WERI-Rb-1 (cell line): ENCODE measurements at regions not wholly inside any gene's neighbourhood (a gene's known extent, or its start where the extent isn't known, plus 50 kb on each side); places are given as distances from the start of the nearest gene placed in this dataset.

ENCODE experiments used
- DNase-seq: peaks from one replicate; pipeline ENCODE4 v3.0.0-alpha.2; 2020
- H3K27ac ChIP-seq: fragments of 250-450 bp; sonication (Bioruptor Pico); 2 replicates; pipeline ENCODE4 v1.5.1; 2020; ENCODE audit warnings: mild to moderate bottlenecking, moderate library complexity
- H3K27me3 ChIP-seq: fragments of 250-450 bp; sonication (Bioruptor Pico); 2 replicates; pipeline ENCODE4 v1.5.1; 2021; ENCODE audit warnings: mild to moderate bottlenecking, low read depth, moderate library complexity; ENCODE audit not compliant: insufficient read depth, severe bottlenecking
- H3K36me3 ChIP-seq: fragments of 250-450 bp; sonication (Bioruptor Pico); 2 replicates; pipeline ENCODE4 v1.5.1; 2020; ENCODE audit warnings: mild to moderate bottlenecking, moderate library complexity
- H3K4me3 ChIP-seq: 2 replicates; pipeline ENCODE4 v1.5.1; 2011; ENCODE audit warnings: low read depth, mild to moderate bottlenecking, control low read depth, low read length
- H3K9me3 ChIP-seq: fragments of 250-450 bp; sonication (Bioruptor Pico); 2 replicates; pipeline ENCODE4 v1.5.1; 2021; ENCODE audit warnings: mild to moderate bottlenecking, moderate library complexity; ENCODE audit not compliant: severe bottlenecking
- TF ChIP-seq, protein P1 (sequence below): IDR thresholded peaks from 2 replicates; pipeline ENCODE4 v1.5.1; 2011; ENCODE audit warnings: low read depth, mild to moderate bottlenecking, control low read depth, inconsistent platforms, low read length

DNA sequence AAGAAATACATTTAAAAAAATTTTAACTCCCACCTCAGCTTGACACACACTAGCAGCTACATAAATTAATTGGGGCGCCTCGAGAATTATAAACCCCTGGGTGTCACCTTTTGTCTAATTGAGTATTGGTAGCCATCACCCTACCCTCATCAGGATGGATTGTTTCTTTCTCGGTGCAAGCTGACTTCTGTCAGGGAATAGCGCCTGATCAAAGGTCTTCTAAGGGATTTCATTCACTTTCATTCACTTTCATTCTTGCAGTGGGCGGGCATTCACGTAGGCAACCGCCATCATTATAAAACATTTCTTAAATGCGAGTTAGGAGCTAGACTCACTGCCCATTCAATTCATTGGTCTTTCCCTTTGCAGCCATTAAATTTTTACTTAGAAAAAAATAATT lies 239.2 kb upstream of the SASH1 start:
- no peak overlapping the region for H3K27ac ChIP-seq
- no peak overlapping the region for H3K4me3 ChIP-seq
- DNase-seq, result no peak

GRCh38 chr6:148104131-148104530 lies 238.5 kb upstream of the SASH1 start:
- Histone ChIP-seq H3K9me3 (no peaks in the 10 kb centered on the region), H3K27ac (no peak overlapping the region), H3K36me3 (no peaks in the 10 kb centered on the region), H3K27me3 (no peaks in the 10 kb centered on the region), H3K4me3 (no peak overlapping the region)
- no peak for DNase-seq
- TF ChIP-seq, protein P1, sequence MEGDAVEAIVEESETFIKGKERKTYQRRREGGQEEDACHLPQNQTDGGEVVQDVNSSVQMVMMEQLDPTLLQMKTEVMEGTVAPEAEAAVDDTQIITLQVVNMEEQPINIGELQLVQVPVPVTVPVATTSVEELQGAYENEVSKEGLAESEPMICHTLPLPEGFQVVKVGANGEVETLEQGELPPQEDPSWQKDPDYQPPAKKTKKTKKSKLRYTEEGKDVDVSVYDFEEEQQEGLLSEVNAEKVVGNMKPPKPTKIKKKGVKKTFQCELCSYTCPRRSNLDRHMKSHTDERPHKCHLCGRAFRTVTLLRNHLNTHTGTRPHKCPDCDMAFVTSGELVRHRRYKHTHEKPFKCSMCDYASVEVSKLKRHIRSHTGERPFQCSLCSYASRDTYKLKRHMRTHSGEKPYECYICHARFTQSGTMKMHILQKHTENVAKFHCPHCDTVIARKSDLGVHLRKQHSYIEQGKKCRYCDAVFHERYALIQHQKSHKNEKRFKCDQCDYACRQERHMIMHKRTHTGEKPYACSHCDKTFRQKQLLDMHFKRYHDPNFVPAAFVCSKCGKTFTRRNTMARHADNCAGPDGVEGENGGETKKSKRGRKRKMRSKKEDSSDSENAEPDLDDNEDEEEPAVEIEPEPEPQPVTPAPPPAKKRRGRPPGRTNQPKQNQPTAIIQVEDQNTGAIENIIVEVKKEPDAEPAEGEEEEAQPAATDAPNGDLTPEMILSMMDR, result no peak

More for the DNA sequence above, 239.2 kb upstream of the SASH1 start:
- no peaks in the 10 kb centered on the region for H3K9me3 ChIP-seq
- H3K27me3 ChIP-seq, result no peaks in the 10 kb centered on the region
- TF ChIP-seq, protein P1, result no peak
- no peaks in the 10 kb centered on the region for H3K36me3 ChIP-seq

- no peak for DNase-seq
- no peaks in the 10 kb centered on the region for H3K36me3 ChIP-seq
- TF ChIP-seq, protein P1, result no peak
- H3K27me3 ChIP-seq, result no peaks in the 10 kb centered on the region
- no peaks in the 10 kb centered on the region for H3K9me3 ChIP-seq
- no peak overlapping the region for H3K4me3 ChIP-seq
- no peak overlapping the region for H3K27ac ChIP-seq
Measured at GRCh38 chr6:148105695-148106094, 236.9 kb upstream of the SASH1 start.

GRCh38 chr6:148107911-148108310 lies 234.7 kb upstream of the SASH1 start:
- no peak for DNase-seq
- no peak overlapping the region for H3K27ac ChIP-seq
- no peaks in the 10 kb centered on the region for H3K9me3 ChIP-seq
- TF ChIP-seq, protein P1, result no peak
- H3K27me3 ChIP-seq, result no peaks in the 10 kb centered on the region
- no peak overlapping the region for H3K4me3 ChIP-seq
- H3K36me3 ChIP-seq, result no peaks in the 10 kb centered on the region

GRCh38 chr6:148109732-148110131 lies 232.9 kb upstream of the SASH1 start:
- Histone ChIP-seq H3K36me3 (no peaks in the 10 kb centered on the region), H3K27ac (no peak overlapping the region), H3K9me3 (no peaks in the 10 kb centered on the region), H3K27me3 (no peaks in the 10 kb centered on the region), H3K4me3 (no peak overlapping the region)
- peak; percentile 11 for DNase-seq
- TF ChIP-seq, protein P1, result no peak

DNA sequence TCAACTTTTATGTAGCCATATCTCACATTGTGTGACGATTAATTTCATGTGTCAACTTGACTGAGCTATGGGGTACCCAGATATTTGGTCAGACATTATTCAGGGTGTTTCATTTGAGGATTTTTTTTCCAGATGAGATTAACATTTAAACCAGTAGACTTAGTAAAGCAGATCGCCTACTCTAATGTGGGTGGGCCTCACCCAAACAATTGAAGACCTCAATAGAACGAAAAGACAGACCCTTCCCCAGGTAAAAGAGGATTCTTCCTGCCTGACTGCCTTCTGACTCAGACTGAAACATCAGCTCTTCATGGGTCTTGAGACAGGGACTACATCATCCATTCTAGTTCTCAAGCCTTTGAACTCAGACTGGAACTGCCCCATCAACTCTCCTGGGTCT lies 231.7 kb upstream of the SASH1 start:
- Histone ChIP-seq H3K27ac (no peak overlapping the region), H3K36me3 (no peaks in the 10 kb centered on the region)

More for the DNA sequence above, 231.7 kb upstream of the SASH1 start:
- DNase-seq, result no peak
- no peaks in the 10 kb centered on the region for H3K27me3 ChIP-seq
- H3K4me3 ChIP-seq, result no peak overlapping the region
- TF ChIP-seq, protein P1, result no peak
- no peaks in the 10 kb centered on the region for H3K9me3 ChIP-seq
